Subcutaneous adipose tissue (tissue), 1 donor: ENCODE measurements at regions not wholly inside any gene's neighbourhood (a gene's known extent, or its start where the extent isn't known, plus 50 kb on each side); places are given as distances from the start of the nearest gene placed in this dataset.

ENCODE experiments used
- TF ChIP-seq, protein P1 (sequence below): fragments of 450-650 bp; IDR thresholded peaks from one replicate; pipeline ENCODE4 v1.5.1; 2016; ENCODE audit warnings: low read depth, mild to moderate bottlenecking, control low read depth, antibody characterized with exemption, moderate library complexity

GRCh38 chr20:48187851-48188250 is 402.6 kb upstream of the SULF2 start:
- TF ChIP-seq, protein P1, sequence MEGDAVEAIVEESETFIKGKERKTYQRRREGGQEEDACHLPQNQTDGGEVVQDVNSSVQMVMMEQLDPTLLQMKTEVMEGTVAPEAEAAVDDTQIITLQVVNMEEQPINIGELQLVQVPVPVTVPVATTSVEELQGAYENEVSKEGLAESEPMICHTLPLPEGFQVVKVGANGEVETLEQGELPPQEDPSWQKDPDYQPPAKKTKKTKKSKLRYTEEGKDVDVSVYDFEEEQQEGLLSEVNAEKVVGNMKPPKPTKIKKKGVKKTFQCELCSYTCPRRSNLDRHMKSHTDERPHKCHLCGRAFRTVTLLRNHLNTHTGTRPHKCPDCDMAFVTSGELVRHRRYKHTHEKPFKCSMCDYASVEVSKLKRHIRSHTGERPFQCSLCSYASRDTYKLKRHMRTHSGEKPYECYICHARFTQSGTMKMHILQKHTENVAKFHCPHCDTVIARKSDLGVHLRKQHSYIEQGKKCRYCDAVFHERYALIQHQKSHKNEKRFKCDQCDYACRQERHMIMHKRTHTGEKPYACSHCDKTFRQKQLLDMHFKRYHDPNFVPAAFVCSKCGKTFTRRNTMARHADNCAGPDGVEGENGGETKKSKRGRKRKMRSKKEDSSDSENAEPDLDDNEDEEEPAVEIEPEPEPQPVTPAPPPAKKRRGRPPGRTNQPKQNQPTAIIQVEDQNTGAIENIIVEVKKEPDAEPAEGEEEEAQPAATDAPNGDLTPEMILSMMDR, result no peak

DNA sequence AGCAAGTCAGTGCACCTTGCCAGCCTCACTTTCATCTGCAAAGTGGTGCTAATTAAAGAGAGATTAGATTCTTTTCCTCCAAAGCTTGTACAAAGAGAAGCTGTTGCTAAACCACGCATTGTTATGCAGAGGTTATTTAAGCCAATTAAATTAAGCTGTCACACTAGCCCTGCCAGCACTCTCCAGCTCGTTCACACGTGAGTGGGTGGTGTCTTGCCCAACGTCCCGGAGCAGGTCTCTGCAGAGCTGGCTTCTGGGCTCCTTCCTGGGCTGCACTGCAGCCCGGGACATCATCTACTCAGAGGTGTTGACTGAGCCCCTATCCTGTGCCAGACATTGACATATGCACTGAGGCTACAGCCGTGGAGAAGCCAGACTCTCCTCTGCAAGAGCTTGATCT is 401.6 kb upstream of the SULF2 start:
- TF ChIP-seq, protein P1, result no peak

GRCh38 chr20:48186447-48186846 is 401.2 kb upstream of the SULF2 start:
- TF ChIP-seq, protein P1, result no peak

- TF ChIP-seq, protein P1, result no peak
Observed at GRCh38 chr20:48184229-48184628, 398.9 kb upstream of the SULF2 start.

DNA sequence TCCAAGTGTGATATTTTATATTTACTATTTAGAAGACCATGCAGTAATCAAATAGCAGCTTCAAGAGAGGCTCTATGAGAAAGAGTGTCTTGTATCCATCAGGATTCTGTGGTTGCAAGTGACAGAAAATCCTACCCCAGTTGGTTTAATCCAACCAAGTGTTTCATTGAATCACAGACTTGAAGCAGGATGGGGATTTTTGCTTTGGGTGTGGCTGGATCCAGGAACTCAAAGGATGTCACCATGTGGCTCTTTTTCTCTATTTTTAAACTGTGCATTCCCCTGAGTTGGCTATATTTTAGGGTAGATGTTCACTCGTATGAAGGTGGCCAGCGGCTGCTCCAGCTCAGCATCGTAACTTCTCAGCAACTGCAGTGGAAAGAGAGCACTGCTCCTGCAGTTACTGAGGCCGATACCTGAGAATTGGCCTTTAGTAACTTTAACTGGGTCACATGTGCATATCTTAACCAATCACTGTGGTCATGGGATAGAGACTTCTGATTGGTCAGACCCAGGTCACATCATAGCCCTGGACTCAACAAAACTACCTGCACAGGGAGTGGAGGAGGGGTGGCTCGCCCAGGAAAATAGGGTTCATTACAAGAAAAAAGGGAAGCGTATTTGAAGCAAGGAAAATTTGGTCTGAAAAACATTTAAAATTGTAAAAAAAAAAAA is 396.1 kb upstream of the SULF2 start:
- TF ChIP-seq, protein P1, result no peak

DNA sequence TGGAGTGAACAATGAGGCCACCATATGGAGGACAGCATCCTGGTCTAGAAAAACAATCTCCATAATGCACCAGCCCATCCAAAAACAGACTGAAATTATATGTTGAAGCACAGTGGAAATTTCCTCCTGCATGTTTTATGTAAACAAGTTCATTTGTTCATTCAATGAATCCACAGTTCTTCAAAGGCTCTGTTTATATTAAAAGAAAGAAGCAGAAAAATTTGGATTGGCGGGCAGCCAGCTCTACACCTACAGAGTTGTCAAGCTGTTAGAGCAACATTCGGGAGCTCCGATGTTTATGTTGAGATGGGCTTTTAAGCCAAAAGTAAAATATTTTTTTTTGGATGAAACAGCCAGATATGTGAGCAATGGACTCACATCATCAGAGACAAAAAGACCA is 395.3 kb upstream of the SULF2 start:
- TF ChIP-seq, protein P1, result no peak

DNA sequence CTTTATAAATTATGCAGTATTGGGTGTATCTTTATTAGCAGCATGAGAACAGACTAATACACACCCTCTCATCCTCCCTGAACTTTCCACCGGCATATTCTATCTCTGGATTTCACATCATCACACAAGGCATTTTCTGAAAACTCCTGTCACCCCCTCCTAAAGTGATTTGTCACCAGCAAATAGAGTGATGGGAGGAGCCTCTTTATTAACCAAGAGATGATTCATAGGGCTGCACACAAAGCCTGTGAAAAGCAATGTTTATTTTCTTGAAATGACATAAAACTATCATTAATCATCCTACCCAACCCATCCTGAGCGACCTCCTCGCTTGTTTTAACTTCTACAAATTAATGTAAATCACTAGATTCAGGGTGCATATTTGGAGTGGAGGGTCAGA is 394.7 kb upstream of the SULF2 start:
- TF ChIP-seq, protein P1, result no peak
